GM23338 (cell line): ENCODE measurements at regions not wholly inside any gene's neighbourhood (a gene's known extent, or its start where the extent isn't known, plus 50 kb on each side); places are given as distances from the start of the nearest gene placed in this dataset.

Experiments
- ATAC-seq: fragments of 200-7000 bp; cut with Tn5 transposase; 3 replicates; pipeline ENCODE4 v1.9.1; 2020
- DNase-seq: peaks from one replicate; pipeline ENCODE4 v3.0.0-alpha.2; 2015; ENCODE audit warnings: low spot score
- H2AFZ ChIP-seq: fragments of 200-600 bp; sonication (generic); 2 replicates; pipeline ENCODE4 v1.8.0; 2016; ENCODE audit warnings: antibody characterized with exemption, mild to moderate bottlenecking, moderate library complexity
- H3F3A ChIP-seq: fragments of 200-600 bp; sonication (generic); replicated peaks from 2 replicates; pipeline ENCODE4 v1.8.0; 2017; ENCODE audit warnings: antibody characterized with exemption, mixed run types, low read depth
- H3K27ac ChIP-seq: fragments of 200-600 bp; sonication (generic); 2 replicates; pipeline ENCODE4 v1.6.1; 2016; ENCODE audit warnings: low read depth
- H3K27me3 ChIP-seq: fragments of 200-600 bp; sonication (generic); 2 replicates; pipeline ENCODE4 v1.8.0; 2016; ENCODE audit warnings: mild to moderate bottlenecking, mixed run types, moderate library complexity; ENCODE audit not compliant: insufficient read depth
- H3K36me3 ChIP-seq: fragments of 200-600 bp; sonication (generic); 2 replicates; pipeline ENCODE4 v1.8.0; 2016; ENCODE audit warnings: mild to moderate bottlenecking; ENCODE audit not compliant: insufficient read depth
- H3K4me1 ChIP-seq: fragments of 200-600 bp; sonication (generic); 2 replicates; pipeline ENCODE4 v1.8.0; 2016; ENCODE audit warnings: mild to moderate bottlenecking, moderate library complexity; ENCODE audit not compliant: insufficient read depth
- H3K4me2 ChIP-seq: fragments of 200-600 bp; sonication (generic); 2 replicates; pipeline ENCODE4 v1.7.1; 2017; ENCODE audit warnings: mixed run types
- H3K4me3 ChIP-seq: fragments of 200-600 bp; sonication (generic); 2 replicates; pipeline ENCODE4 v1.6.1; 2016; ENCODE audit warnings: mixed run types
- H3K79me2 ChIP-seq: fragments of 200-600 bp; sonication (generic); replicated peaks from 2 replicates; pipeline ENCODE4 v1.8.0; 2017; ENCODE audit warnings: mild to moderate bottlenecking; ENCODE audit not compliant: insufficient read depth
- H3K9me2 ChIP-seq: fragments of 200-600 bp; sonication (generic); 2 replicates; pipeline ENCODE4 v1.8.0; 2017; ENCODE audit not compliant: insufficient read depth
- H4K20me1 ChIP-seq: fragments of 200-600 bp; sonication (generic); replicated peaks from 2 replicates; pipeline ENCODE4 v1.8.0; 2017; ENCODE audit warnings: mild to moderate bottlenecking; ENCODE audit not compliant: insufficient read depth
- H3K27ac Mint-ChIP-seq: 2 replicates; pipeline ENCODE4 v1.8.0; 2020; ENCODE audit warnings: inconsistent platforms, mild to moderate bottlenecking, moderate library complexity, mixed read lengths
- H3K27me3 Mint-ChIP-seq: 3 replicates; pipeline ENCODE4 v1.8.0; 2022; ENCODE audit warnings: low read depth, mild to moderate bottlenecking, moderate library complexity, mixed read lengths, inconsistent platforms; ENCODE audit not compliant: insufficient read depth, poor library complexity
- H3K36me3 Mint-ChIP-seq: 3 replicates; pipeline ENCODE4 v1.8.0; 2021; ENCODE audit warnings: low read depth, mild to moderate bottlenecking, inconsistent platforms, moderate library complexity, mixed read lengths
- H3K4me1 Mint-ChIP-seq: 3 replicates; pipeline ENCODE4 v1.8.0; 2020; ENCODE audit warnings: mild to moderate bottlenecking, inconsistent platforms, mixed read lengths
- H3K4me3 Mint-ChIP-seq: 3 replicates; pipeline ENCODE4 v1.8.0; 2021; ENCODE audit warnings: moderate library complexity, mild to moderate bottlenecking, inconsistent platforms, mixed read lengths
- H3K9me3 Mint-ChIP-seq: 3 replicates; pipeline ENCODE4 v1.8.0; 2020; ENCODE audit warnings: moderate library complexity, mild to moderate bottlenecking, inconsistent platforms, mixed read lengths
- NANOG ChIP-seq: IDR thresholded peaks from 2 replicates; pipeline ENCODE4 v1.6.1; 2016; ENCODE audit warnings: antibody characterized with exemption, borderline replicate concordance
- POLR2AphosphoS5 ChIP-seq: IDR thresholded peaks from 2 replicates; pipeline ENCODE4 v1.6.1; 2016; ENCODE audit warnings: antibody characterized with exemption, low read depth
- STAT1 ChIP-seq: IDR thresholded peaks from one replicate; pipeline ENCODE4 v1.6.1; 2016; ENCODE audit warnings: antibody characterized with exemption; ENCODE audit not compliant: unreplicated experiment
- ZNF331 ChIP-seq: fragments of 250-450 bp; sonication (Bioruptor Pico); IDR thresholded peaks from 2 replicates; pipeline ENCODE4 v1.5.0; 2020; ENCODE audit warnings: low read depth, mild to moderate bottlenecking, moderate library complexity
- TF ChIP-seq, protein P1 (sequence below): IDR thresholded peaks from one replicate; pipeline ENCODE4 v1.6.1; 2018; ENCODE audit warnings: antibody characterized with exemption; ENCODE audit not compliant: unreplicated experiment
- TF ChIP-seq, protein P2 (sequence below): fragments of 250-450 bp; sonication (Bioruptor Pico); IDR thresholded peaks from 2 replicates; pipeline ENCODE4 v1.5.0; 2020; ENCODE audit warnings: mild to moderate bottlenecking, moderate library complexity

DNA sequence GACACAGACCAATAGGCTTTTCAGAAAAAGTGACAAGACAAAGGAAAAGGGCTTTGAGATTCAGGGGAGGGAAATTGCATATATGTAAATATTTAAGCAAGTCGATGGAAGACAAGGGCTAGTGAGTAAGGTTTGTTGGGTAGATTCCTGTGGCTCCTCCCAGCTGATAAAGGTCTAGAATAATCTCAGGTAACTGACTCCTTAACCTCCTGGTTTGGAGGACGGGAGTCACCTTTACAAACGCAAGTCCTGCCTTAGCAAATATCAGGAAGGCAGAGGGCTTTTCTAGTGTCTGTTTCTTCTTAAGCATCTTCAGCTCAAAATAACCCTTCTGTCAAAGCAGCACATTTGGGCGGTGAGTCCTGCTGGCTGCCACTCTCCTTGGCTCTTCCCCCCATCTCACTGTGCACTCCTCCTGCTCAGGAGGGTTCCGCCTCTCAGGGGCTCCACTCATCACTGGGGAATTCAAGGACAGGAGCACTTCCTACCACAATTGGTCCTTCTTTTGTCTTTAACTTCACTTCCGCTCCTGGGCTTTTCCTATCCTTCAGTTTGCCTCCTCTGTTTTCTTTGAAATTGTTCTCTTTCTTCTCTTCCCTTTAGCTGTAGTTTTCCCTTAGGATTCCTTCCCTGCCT is 496.3 kb upstream of the KLF6 start:
- Histone ChIP-seq H3K27me3 (no peaks in the 10 kb centered on the region), H3K4me3 (no peak overlapping the region), H3K4me2 (no peak overlapping the region), H3K36me3 (no peaks in the 10 kb centered on the region), H3K4me1 (no peaks in the 10 kb centered on the region), H3K9me2 (no peaks in the 10 kb centered on the region; the same call in 1 of the 2 replicates), H2AFZ (peak overlapping the region; percentile 74; the same call in 1 of the 2 replicates), H3F3A (no peaks in the 10 kb centered on the region), H3K79me2 (no peaks in the 10 kb centered on the region), H4K20me1 (no peaks in the 10 kb centered on the region), H3K27ac (no peak overlapping the region)
- Mint-ChIP-seq H3K4me1 (peaks cover 14% of the 10 kb centered on the region), H3K4me3 (no peak overlapping the region), H3K27me3 (peaks cover 6% of the 10 kb centered on the region), H3K9me3 (peaks cover 3% of the 10 kb centered on the region; the same call in 2 of the 3 replicates), H3K27ac (no peak overlapping the region), H3K36me3 (no peaks in the 10 kb centered on the region; the same call in 2 of the 3 replicates)
- TF ChIP-seq NANOG (no peak), POLR2AphosphoS5 (no peak), STAT1 (no peak), ZNF331 (CRISPR knock-in tag) (no peak)
- TF ChIP-seq, protein P1, sequence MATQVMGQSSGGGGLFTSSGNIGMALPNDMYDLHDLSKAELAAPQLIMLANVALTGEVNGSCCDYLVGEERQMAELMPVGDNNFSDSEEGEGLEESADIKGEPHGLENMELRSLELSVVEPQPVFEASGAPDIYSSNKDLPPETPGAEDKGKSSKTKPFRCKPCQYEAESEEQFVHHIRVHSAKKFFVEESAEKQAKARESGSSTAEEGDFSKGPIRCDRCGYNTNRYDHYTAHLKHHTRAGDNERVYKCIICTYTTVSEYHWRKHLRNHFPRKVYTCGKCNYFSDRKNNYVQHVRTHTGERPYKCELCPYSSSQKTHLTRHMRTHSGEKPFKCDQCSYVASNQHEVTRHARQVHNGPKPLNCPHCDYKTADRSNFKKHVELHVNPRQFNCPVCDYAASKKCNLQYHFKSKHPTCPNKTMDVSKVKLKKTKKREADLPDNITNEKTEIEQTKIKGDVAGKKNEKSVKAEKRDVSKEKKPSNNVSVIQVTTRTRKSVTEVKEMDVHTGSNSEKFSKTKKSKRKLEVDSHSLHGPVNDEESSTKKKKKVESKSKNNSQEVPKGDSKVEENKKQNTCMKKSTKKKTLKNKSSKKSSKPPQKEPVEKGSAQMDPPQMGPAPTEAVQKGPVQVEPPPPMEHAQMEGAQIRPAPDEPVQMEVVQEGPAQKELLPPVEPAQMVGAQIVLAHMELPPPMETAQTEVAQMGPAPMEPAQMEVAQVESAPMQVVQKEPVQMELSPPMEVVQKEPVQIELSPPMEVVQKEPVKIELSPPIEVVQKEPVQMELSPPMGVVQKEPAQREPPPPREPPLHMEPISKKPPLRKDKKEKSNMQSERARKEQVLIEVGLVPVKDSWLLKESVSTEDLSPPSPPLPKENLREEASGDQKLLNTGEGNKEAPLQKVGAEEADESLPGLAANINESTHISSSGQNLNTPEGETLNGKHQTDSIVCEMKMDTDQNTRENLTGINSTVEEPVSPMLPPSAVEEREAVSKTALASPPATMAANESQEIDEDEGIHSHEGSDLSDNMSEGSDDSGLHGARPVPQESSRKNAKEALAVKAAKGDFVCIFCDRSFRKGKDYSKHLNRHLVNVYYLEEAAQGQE = no peak
- TF ChIP-seq, protein P2, sequence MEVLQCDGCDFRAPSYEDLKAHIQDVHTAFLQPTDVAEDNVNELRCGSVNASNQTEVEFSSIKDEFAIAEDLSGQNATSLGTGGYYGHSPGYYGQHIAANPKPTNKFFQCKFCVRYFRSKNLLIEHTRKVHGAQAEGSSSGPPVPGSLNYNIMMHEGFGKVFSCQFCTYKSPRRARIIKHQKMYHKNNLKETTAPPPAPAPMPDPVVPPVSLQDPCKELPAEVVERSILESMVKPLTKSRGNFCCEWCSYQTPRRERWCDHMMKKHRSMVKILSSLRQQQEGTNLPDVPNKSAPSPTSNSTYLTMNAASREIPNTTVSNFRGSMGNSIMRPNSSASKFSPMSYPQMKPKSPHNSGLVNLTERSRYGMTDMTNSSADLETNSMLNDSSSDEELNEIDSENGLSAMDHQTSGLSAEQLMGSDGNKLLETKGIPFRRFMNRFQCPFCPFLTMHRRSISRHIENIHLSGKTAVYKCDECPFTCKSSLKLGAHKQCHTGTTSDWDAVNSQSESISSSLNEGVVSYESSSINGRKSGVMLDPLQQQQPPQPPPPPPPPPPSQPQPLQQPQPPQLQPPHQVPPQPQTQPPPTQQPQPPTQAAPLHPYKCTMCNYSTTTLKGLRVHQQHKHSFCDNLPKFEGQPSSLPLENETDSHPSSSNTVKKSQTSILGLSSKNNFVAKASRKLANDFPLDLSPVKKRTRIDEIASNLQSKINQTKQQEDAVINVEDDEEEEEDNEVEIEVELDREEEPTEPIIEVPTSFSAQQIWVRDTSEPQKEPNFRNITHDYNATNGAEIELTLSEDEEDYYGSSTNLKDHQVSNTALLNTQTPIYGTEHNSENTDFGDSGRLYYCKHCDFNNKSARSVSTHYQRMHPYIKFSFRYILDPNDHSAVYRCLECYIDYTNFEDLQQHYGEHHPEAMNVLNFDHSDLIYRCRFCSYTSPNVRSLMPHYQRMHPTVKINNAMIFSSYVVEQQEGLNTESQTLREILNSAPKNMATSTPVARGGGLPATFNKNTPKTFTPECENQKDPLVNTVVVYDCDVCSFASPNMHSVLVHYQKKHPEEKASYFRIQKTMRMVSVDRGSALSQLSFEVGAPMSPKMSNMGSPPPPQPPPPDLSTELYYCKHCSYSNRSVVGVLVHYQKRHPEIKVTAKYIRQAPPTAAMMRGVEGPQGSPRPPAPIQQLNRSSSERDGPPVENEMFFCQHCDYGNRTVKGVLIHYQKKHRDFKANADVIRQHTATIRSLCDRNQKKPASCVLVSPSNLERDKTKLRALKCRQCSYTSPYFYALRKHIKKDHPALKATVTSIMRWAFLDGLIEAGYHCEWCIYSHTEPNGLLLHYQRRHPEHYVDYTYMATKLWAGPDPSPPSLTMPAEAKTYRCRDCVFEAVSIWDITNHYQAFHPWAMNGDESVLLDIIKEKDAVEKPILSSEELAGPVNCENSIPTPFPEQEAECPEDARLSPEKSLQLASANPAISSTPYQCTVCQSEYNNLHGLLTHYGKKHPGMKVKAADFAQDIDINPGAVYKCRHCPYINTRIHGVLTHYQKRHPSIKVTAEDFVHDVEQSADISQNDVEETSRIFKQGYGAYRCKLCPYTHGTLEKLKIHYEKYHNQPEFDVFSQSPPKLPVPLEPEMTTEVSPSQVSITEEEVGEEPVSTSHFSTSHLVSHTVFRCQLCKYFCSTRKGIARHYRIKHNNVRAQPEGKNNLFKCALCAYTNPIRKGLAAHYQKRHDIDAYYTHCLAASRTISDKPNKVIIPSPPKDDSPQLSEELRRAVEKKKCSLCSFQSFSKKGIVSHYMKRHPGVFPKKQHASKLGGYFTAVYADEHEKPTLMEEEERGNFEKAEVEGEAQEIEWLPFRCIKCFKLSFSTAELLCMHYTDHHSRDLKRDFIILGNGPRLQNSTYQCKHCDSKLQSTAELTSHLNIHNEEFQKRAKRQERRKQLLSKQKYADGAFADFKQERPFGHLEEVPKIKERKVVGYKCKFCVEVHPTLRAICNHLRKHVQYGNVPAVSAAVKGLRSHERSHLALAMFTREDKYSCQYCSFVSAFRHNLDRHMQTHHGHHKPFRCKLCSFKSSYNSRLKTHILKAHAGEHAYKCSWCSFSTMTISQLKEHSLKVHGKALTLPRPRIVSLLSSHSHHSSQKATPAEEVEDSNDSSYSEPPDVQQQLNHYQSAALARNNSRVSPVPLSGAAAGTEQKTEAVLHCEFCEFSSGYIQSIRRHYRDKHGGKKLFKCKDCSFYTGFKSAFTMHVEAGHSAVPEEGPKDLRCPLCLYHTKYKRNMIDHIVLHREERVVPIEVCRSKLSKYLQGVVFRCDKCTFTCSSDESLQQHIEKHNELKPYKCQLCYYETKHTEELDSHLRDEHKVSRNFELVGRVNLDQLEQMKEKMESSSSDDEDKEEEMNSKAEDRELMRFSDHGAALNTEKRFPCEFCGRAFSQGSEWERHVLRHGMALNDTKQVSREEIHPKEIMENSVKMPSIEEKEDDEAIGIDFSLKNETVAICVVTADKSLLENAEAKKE (CRISPR knock-in tag) = no peak
- peak; percentile 13 for DNase-seq
- ATAC-seq = no peak
